ENCODE measurements at regions not wholly inside any gene's neighbourhood (a gene's known extent, or its start where the extent isn't known, plus 50 kb on each side); places are given as distances from the start of the nearest gene placed in this dataset.
A peak's percentile ranks its signal among the peaks of the same experiment; 100 is the strongest.

GRCh38 chr2:204187229-204188083, 250.9 kb downstream of the ICOS start:
- peak; percentile 4 for DNase-seq

GRCh38 chr2:204191574-204191973, 255.0 kb downstream of the ICOS start:
- DNase-seq: no peak

GRCh38 chr2:204195498-204195897, 258.9 kb downstream of the ICOS start:
- DNase-seq: no peak

GRCh38 chr2:204197336-204198005, 260.9 kb downstream of the ICOS start:
- no peak for DNase-seq

- no peak for DNase-seq
Measured at GRCh38 chr2:204199357-204199756, 262.8 kb downstream of the ICOS start.

GRCh38 chr2:204201507-204201906, 264.9 kb downstream of the ICOS start:
- no peak for DNase-seq

GRCh38 chr2:204202253-204202652, 265.7 kb downstream of the ICOS start:
- no peak for DNase-seq

- DNase-seq: no peak
Measured at GRCh38 chr2:204203704-204204103, 267.1 kb downstream of the ICOS start.

GRCh38 chr2:204205082-204205481, 268.5 kb downstream of the ICOS start:
- DNase-seq: no peak

- DNase-seq: no peak
Measured at GRCh38 chr2:204205538-204205937, 269.0 kb downstream of the ICOS start.

GRCh38 chr2:204207866-204208265, 271.3 kb downstream of the ICOS start:
- no peak for DNase-seq

- DNase-seq: no peak
Measured at GRCh38 chr2:204213588-204213987, 277.0 kb downstream of the ICOS start.

- DNase-seq: no peak
Measured at GRCh38 chr2:204218040-204218439, 281.5 kb downstream of the ICOS start.

- DNase-seq: no peak
Measured at GRCh38 chr2:204219196-204219595, 282.6 kb downstream of the ICOS start.

- DNase-seq: no peak
Measured at GRCh38 chr2:204220896-204221295, 284.3 kb downstream of the ICOS start.

- DNase-seq: no peak
Measured at GRCh38 chr2:204223046-204223445, 286.5 kb downstream of the ICOS start.

- DNase-seq: no peak
Measured at GRCh38 chr2:204223544-204223943, 287.0 kb downstream of the ICOS start.

- no peak for DNase-seq
Measured at GRCh38 chr2:204225671-204226073, 289.1 kb downstream of the ICOS start.

GRCh38 chr2:204226305-204226880, 289.8 kb downstream of the ICOS start:
- DNase-seq: no peak

GRCh38 chr2:204228169-204228886, 291.8 kb downstream of the ICOS start:
- DNase-seq: no peak

GRCh38 chr2:204234248-204234647, 297.7 kb downstream of the ICOS start:
- no peak for DNase-seq

- DNase-seq: no peak
Measured at GRCh38 chr2:204234879-204235278, 298.3 kb downstream of the ICOS start.

GRCh38 chr2:204237416-204237815, 300.9 kb downstream of the ICOS start:
- no peak for DNase-seq
